ENCODE measurements at regions not wholly inside any gene's neighbourhood (a gene's known extent, or its start where the extent isn't known, plus 50 kb on each side); places are given as distances from the start of the nearest gene placed in this dataset.

DNA sequence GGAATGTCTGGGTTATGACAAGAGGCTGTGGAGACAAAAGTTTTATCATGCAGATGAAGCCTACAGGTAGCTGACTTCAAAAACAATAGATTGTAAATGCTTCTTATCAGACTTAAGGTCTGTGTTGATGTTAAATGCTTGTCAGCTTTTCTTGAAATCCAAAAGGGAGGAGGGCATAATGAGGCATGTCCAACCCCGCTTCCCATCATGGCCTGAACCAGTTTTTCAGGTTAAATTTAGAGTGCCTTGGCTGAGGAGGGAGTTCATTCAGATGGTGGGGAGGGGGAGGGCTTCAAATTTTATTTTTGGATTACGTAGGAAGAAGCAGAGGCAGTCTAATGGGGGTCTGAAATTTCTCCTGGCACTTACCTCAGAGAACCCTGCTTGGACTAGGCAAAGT lies 207.7 kb upstream of the HDX start:
- TF ChIP-seq, protein P1, sequence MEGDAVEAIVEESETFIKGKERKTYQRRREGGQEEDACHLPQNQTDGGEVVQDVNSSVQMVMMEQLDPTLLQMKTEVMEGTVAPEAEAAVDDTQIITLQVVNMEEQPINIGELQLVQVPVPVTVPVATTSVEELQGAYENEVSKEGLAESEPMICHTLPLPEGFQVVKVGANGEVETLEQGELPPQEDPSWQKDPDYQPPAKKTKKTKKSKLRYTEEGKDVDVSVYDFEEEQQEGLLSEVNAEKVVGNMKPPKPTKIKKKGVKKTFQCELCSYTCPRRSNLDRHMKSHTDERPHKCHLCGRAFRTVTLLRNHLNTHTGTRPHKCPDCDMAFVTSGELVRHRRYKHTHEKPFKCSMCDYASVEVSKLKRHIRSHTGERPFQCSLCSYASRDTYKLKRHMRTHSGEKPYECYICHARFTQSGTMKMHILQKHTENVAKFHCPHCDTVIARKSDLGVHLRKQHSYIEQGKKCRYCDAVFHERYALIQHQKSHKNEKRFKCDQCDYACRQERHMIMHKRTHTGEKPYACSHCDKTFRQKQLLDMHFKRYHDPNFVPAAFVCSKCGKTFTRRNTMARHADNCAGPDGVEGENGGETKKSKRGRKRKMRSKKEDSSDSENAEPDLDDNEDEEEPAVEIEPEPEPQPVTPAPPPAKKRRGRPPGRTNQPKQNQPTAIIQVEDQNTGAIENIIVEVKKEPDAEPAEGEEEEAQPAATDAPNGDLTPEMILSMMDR (IDR thresholded peaks at IDR 0.05; ENCODE audit: insufficient read depth, low read depth, low read length): no peak
- TF ChIP-seq EZH2 (IDR thresholded peaks at IDR 0.05; ENCODE audit: insufficient read depth, low read length): no peak

Data from astrocyte (in vitro differentiated cells and primary cell).